Activated T-helper 17 cell treated with anti-CD3 and anti-CD28 coated beads, Interleukin-2, amount 50 U/mL, for 72 hours (primary cell): ENCODE measurements at regions not wholly inside any gene's neighbourhood (a gene's known extent, or its start where the extent isn't known, plus 50 kb on each side); places are given as distances from the start of the nearest gene placed in this dataset.

Experiments used
- ATAC-seq: fragments of 150-1000 bp; cut with Tn5 transposase; replicated peaks from 2 replicates; pipeline ENCODE4 v1.10.0; 2021; ENCODE audit warnings: mild to moderate bottlenecking, moderate library complexity
- H3K27ac Mint-ChIP-seq: one replicate; pipeline ENCODE4 v1.8.0; 2022; ENCODE audit warnings: mixed read lengths
- H3K27me3 Mint-ChIP-seq: one replicate; pipeline ENCODE4 v1.8.0; 2022; ENCODE audit warnings: mixed read lengths
- H3K36me3 Mint-ChIP-seq: one replicate; pipeline ENCODE4 v1.8.0; 2022; ENCODE audit warnings: low read depth, mild to moderate bottlenecking, mixed read lengths
- H3K4me1 Mint-ChIP-seq: one replicate; pipeline ENCODE4 v1.8.0; 2022; ENCODE audit warnings: mixed read lengths
- H3K4me3 Mint-ChIP-seq: one replicate; pipeline ENCODE4 v1.8.0; 2022; ENCODE audit warnings: mild to moderate bottlenecking, mixed read lengths
- H3K9me3 Mint-ChIP-seq: one replicate; pipeline ENCODE4 v1.8.0; 2022; ENCODE audit warnings: mixed read lengths

DNA sequence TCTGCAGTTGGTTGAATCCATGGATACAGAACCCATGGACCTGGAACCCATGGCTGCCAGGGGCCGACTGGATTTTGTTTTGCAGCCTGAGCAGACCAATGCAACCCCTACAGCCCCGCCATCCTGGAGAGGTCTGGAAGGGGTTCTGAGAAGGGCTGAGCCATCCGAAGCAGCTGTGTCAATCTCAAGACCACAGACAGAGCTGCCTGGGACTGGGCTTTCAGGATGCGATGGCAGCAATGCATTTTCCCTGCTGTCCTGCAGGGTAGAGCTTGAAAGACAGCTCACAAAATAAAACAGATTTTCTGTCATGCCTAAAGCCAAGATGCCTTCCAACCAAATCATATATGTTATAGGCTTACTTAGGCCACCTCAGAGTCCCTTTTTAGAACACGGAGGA, 125.8 kb upstream of the NXT1 start:
- peaks cover 21% of the 10 kb centered on the region for H3K9me3 Mint-ChIP-seq
- peaks cover 22% of the 10 kb centered on the region for H3K27me3 Mint-ChIP-seq
- ATAC-seq, result no peak
- no peak overlapping the region for H3K4me3 Mint-ChIP-seq
- no peak overlapping the region for H3K27ac Mint-ChIP-seq
- H3K4me1 Mint-ChIP-seq, result no peaks in the 10 kb centered on the region
- no peaks in the 10 kb centered on the region for H3K36me3 Mint-ChIP-seq

DNA sequence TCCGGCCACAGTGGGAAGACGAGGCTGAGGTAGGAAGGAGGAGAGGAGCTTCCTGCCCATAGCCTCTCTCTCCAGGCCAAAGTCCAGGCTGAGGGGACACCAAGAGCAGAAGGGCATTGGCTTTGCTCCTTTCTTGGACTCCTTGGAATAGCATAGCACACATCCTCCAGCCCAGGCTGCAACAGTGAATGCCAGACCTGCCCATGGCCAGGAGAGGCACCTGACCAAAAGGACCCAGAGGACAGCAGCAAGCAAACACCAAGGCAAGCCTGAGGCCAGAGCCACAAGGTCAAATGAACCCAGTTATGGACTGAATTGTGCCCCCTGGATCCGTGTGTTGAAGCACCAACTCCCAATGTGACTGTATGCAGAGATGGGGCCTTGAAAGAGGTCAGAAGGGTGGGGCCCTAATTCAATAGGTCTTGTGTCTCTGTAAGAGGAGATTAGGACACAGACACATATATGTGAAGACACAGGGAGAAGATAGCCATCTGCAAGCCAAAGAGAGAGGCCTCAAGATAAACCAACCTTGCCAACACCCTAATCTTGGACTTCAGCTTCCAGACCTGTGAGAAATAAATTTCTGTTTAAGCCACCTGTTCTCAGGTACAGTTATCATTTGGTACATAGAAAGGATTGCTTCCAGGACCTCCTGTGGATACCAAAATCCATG, 126.5 kb upstream of the NXT1 start:
- H3K36me3 Mint-ChIP-seq, result no peaks in the 10 kb centered on the region
- no peaks in the 10 kb centered on the region for H3K4me1 Mint-ChIP-seq
- no peak overlapping the region for H3K4me3 Mint-ChIP-seq
- no peak overlapping the region for H3K27ac Mint-ChIP-seq
- no peak for ATAC-seq
- peaks cover 25% of the 10 kb centered on the region for H3K9me3 Mint-ChIP-seq
- H3K27me3 Mint-ChIP-seq, result peaks cover 30% of the 10 kb centered on the region

DNA sequence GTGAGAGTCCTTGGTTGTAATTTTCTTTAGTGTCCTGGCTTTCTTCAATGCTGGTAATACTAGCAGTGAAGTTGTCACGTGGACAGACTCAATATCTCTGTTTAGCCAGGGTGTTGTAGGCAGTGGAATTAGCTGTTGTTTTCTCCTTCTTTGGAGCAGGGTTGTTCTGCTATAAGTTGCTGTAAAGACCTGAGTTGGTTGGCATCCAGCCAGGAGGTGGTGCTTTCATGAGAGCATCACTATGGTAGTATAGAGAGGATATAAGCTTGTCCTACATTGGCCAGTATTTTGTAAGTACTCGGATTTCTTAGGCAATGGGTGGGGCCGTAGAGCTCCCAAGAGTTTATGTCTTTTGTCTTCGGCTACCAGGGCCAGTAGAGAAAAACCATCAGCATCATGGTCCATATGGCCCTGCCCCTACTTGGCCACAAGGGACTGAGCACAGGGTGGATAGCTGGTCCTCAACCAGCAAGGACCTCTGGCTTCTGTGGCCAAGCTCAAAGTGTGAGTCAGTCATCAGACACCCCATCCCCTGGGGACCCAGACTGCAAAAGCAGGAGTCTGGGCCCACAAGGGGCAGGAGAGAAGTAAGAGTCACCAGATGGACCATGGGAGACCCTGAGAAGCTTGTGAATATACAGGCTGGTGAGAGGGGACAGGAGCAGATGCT, 127.9 kb upstream of the NXT1 start:
- Mint-ChIP-seq H3K4me3 (no peak overlapping the region), H3K36me3 (no peaks in the 10 kb centered on the region), H3K27me3 (peaks cover 29% of the 10 kb centered on the region), H3K4me1 (no peaks in the 10 kb centered on the region), H3K27ac (no peak overlapping the region), H3K9me3 (peaks cover 25% of the 10 kb centered on the region)
- no peak for ATAC-seq

DNA sequence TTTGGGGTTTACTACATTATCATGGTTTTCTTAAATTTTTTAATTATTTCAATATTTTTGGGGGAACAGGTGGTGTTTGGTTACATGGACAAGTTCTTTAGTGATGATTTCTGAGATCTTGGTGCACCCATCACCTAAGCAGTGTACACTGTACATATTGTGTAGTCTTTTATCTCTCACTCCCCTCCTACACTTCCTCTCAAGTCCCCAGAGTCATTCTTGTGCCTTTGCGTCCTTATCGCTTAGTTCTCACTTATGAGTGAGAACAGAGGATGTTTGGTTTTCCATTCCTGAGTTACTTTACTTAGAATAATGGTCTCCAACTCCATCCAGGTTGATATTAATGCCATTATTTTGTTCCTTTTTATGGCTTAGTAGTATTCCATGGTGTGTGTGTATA, 130.9 kb upstream of the CD93 start:
- H3K36me3 Mint-ChIP-seq, result no peaks in the 10 kb centered on the region
- H3K4me3 Mint-ChIP-seq, result no peak overlapping the region
- ATAC-seq, result no peak
- H3K9me3 Mint-ChIP-seq, result peaks cover 21% of the 10 kb centered on the region
- H3K27me3 Mint-ChIP-seq, result peaks cover 25% of the 10 kb centered on the region
- H3K4me1 Mint-ChIP-seq, result no peaks in the 10 kb centered on the region
- no peak overlapping the region for H3K27ac Mint-ChIP-seq

DNA sequence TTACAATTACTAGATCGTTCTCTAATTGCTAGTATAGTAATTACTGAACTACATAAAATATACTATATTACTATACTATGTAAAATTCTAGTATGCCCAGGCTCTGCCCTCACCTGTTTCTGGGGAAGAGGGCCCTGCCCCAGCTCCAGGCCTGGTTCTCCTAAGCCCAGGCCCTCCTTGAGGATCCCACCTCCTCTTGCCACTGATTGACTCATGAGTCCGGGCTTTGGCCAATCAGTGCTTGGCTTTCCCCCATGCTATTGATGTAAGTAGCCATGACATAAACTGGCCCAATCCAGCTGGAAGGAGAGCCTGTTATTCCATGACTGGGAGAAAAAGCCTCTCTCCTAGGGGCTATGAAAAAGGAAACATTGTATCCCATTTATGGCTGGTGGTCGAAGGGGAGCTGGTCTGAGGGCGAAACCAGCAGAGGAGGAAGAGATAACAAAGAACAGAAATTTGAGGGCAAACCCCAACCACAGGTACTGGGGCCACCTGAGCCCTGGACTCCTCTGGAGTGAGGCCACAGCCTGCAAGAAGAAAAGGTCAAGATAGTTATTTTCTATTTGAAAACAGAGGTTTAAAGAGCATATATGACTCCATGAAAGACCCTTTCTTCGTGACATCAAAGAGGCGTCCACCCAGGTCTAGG, 129.3 kb upstream of the CD93 start:
- Mint-ChIP-seq H3K36me3 (no peaks in the 10 kb centered on the region), H3K27ac (no peak overlapping the region), H3K9me3 (peaks cover 8% of the 10 kb centered on the region), H3K4me1 (no peaks in the 10 kb centered on the region), H3K27me3 (peaks cover 16% of the 10 kb centered on the region), H3K4me3 (no peak overlapping the region)
- ATAC-seq, result no peak

DNA sequence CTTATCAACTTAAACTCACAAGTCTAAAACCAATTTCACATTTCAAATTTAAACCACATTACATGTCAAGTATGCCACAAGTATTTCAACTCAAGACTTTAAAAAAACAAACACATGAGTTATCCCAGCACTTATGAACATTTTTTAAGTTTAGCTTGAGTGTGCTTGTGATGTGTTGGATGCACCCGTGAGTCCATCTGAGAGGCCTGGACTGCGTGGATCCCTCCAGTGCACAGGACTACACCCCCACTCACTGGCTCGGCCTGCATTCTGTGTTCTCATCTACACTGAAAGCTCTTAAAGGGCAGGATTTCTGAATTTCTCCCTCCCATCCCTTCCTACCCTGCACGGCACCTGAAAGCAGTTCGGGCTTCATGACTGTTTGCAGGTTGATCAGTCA, 128.8 kb upstream of the CD93 start:
- no peaks in the 10 kb centered on the region for H3K4me1 Mint-ChIP-seq
- no peak overlapping the region for H3K27ac Mint-ChIP-seq
- ATAC-seq, result no peak
- H3K27me3 Mint-ChIP-seq, result peaks cover 16% of the 10 kb centered on the region
- peaks cover 4% of the 10 kb centered on the region for H3K9me3 Mint-ChIP-seq
- no peak overlapping the region for H3K4me3 Mint-ChIP-seq
- no peaks in the 10 kb centered on the region for H3K36me3 Mint-ChIP-seq

DNA sequence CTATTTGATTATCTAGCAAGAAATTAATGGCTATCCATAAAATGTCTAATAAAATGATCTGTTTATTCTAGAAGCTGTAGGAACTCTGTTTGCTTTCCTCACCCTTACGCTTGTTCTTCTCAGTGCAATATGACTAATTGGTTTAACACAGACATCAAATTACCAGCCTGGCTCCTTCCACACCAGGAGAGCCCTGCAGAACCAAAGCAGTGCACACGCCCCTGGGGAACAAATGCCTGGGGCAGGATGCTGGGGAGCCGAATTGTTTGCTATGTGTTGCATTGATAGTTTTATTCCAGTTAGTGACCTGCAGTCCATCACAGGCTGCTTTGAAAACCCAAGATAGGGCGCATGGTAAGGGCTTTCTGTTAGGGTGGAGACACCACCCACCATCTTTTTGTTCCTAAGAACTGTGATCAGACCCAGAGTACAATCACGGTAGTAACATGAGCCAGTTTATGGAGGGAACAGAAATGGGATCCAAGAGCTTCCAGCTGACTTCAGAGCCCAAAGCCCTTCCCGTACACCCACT, 126.4 kb upstream of the CD93 start:
- Mint-ChIP-seq H3K27ac (no peak overlapping the region), H3K9me3 (no peaks in the 10 kb centered on the region), H3K36me3 (no peaks in the 10 kb centered on the region), H3K4me3 (no peak overlapping the region), H3K4me1 (no peaks in the 10 kb centered on the region), H3K27me3 (peaks cover 4% of the 10 kb centered on the region)
- no peak for ATAC-seq

DNA sequence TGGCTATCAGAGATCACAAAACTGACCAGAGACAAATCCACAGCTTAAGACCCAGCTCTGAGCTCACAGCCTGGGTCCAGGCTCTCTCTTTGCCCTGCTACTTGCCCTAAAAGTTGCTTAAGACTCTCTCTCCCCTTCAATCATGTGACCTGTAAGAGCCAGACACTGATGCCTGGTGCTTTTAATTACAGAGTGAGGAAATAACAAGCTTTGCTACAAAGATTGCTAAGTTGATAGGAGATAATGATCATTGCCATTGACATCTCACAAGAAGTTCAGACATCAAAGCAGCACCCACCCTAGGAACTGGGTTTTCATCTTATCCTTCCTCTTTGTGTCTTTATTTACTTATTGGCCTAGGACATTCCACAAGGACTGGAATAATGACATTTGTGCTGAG, 125.9 kb upstream of the CD93 start:
- H3K36me3 Mint-ChIP-seq, result no peaks in the 10 kb centered on the region
- H3K4me3 Mint-ChIP-seq, result no peak overlapping the region
- peaks cover 4% of the 10 kb centered on the region for H3K27me3 Mint-ChIP-seq
- no peak overlapping the region for H3K27ac Mint-ChIP-seq
- no peaks in the 10 kb centered on the region for H3K4me1 Mint-ChIP-seq
- no peak for ATAC-seq
- no peaks in the 10 kb centered on the region for H3K9me3 Mint-ChIP-seq

DNA sequence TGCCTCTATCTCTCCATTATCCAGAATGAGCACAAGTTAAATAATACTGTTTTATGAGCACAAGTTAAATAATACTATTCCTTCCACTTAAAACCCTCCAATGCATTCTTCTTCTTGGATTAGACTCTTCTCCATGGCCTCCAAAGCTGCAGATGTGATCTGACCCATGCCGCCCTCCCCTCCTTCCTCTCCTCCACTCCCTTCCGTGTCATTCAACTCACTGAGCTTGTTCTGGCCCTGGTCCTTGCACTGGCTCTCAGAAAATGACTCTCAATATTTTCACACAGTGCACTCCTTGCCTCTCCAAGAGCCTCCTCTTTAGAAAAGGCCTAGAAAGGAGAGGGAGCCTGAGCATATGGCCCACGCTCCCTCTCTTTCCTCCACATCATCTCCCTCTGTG, 125.0 kb upstream of the CD93 start:
- H3K4me3 Mint-ChIP-seq, result no peak overlapping the region
- peaks cover 4% of the 10 kb centered on the region for H3K27me3 Mint-ChIP-seq
- H3K27ac Mint-ChIP-seq, result no peak overlapping the region
- ATAC-seq, result no peak
- H3K36me3 Mint-ChIP-seq, result no peaks in the 10 kb centered on the region
- H3K9me3 Mint-ChIP-seq, result no peaks in the 10 kb centered on the region
- H3K4me1 Mint-ChIP-seq, result no peaks in the 10 kb centered on the region

DNA sequence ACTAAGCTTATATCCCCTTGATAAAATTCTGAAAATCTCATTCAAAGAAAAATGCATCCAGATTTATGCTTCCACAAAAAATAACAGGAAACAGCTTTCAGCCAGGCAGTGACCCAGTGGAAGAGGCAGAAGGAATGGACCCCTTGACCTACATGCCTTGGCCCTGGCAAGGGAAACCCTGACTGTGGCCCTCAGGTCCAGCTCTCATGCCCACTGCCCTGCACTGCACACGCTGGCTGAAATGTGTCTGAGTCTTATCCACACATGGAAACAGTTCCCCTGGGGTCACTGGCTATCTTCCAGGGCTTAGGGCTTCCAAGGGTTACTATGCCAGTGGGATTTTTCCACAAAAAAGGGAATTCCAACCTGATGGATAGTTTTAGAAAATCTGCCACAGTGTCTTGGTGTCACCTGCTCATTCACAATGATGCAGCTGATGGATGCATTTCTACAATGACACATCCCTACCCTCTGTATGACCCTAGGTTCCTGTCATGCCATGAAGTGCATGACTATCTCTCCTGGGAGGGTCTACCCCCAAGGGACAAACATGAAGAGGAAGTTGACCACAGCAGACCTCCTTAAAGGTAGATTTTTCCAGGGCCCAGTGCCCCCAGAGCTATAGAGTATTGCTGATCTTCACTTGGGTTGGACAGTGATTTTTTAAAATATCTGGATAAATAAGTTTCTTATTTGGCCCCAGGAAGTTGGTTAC, 121.9 kb upstream of the CD93 start:
- Mint-ChIP-seq H3K4me3 (no peak overlapping the region), H3K27me3 (peaks cover 9% of the 10 kb centered on the region), H3K27ac (no peak overlapping the region)

DNA sequence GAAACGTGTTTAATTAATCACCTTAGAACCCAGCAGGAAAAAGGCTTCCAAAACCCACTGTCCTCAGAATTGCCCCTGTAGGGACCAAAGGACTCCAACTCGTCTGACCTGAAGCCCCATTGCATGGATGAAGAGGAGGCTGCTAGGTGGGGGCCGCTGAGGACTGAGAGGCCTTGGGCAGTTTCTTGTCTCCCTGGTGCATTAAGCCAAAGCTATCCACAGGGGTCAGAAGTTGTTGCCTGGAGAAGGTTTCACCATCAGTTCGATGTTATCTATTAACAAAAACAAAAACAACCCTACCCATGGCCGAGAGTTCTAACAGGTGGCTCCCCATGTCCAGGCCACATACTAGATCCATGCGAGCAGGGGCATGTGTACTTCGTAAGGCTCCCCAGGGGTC, 120.9 kb upstream of the CD93 start:
- Mint-ChIP-seq H3K36me3 (no peaks in the 10 kb centered on the region), H3K9me3 (no peaks in the 10 kb centered on the region), H3K4me1 (no peaks in the 10 kb centered on the region), H3K27me3 (peaks cover 12% of the 10 kb centered on the region), H3K27ac (no peak overlapping the region), H3K4me3 (no peak overlapping the region)
- ATAC-seq, result no peak

More for the DNA sequence above, 121.9 kb upstream of the CD93 start:
- no peaks in the 10 kb centered on the region for H3K9me3 Mint-ChIP-seq
- no peak for ATAC-seq
- H3K36me3 Mint-ChIP-seq, result no peaks in the 10 kb centered on the region
- H3K4me1 Mint-ChIP-seq, result no peaks in the 10 kb centered on the region

DNA sequence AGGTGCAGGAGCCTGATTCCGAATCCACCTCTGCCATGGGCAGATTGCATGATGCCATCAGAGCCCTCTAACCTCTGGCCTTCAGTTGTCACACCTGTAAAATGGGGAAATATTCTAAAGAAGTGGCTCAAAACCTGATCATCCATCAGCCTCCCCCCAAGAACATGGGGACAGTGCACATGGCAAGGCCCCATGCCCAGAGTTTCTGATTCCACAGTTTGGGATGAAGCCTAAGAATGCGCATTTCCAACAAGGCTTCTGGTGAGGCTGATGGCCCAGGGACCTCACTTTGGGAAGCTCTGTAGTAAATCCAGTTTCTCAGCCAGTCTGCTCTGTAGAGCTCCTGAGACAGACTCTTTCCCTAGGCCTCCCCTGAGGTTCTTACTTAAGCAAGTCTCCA, 119.9 kb upstream of the CD93 start:
- H3K27me3 Mint-ChIP-seq, result peaks cover 16% of the 10 kb centered on the region
- H3K4me3 Mint-ChIP-seq, result no peak overlapping the region
- no peak overlapping the region for H3K27ac Mint-ChIP-seq
- H3K9me3 Mint-ChIP-seq, result no peaks in the 10 kb centered on the region
- H3K4me1 Mint-ChIP-seq, result no peaks in the 10 kb centered on the region
- no peaks in the 10 kb centered on the region for H3K36me3 Mint-ChIP-seq
- no peak for ATAC-seq

DNA sequence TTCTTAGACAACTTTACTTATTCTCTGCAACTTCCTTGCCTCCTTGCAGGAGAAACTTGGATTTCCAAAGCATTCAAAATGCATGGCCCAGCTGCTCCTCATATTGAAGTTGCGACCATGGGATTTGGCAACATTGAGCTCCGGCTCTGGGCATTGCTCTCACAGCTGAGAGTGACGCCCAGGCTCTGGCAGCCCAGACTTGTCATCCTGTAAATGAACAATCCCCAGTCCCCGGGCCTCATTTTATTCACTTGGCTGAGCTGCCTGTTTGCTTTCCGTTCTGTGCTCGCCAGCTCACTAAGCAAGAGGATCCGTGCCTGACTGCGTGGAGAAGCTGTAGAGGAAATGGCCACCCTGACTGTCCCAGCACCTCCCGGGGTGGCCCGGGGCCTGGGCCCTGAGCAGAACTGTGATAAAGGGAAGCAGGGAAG, 119.5 kb upstream of the CD93 start:
- peaks cover 16% of the 10 kb centered on the region for H3K27me3 Mint-ChIP-seq
- no peak overlapping the region for H3K27ac Mint-ChIP-seq
- no peaks in the 10 kb centered on the region for H3K36me3 Mint-ChIP-seq
- no peaks in the 10 kb centered on the region for H3K9me3 Mint-ChIP-seq
- H3K4me3 Mint-ChIP-seq, result no peak overlapping the region
- ATAC-seq, result no peak
- no peaks in the 10 kb centered on the region for H3K4me1 Mint-ChIP-seq

DNA sequence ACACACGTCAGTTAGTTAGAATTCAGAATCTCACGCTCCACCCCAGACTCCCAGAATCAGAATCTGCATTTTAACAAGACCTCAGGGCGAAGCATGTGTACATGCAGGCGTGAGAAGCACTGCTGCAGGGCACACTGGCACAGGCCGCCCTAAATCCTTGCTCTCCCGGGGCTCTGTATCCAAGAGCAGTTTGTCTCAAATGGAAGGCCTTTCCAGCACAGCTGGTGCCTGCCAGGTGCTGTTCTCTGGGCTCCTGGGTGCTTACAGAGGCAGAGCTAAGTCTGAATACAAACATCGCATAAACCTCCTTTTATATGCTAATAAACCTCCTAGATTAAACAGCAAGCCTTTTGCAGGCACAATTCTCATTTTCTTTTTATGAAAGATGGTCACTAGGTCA, 119.1 kb upstream of the CD93 start:
- H3K27me3 Mint-ChIP-seq, result peaks cover 15% of the 10 kb centered on the region
- H3K4me3 Mint-ChIP-seq, result no peak overlapping the region
- no peak for ATAC-seq
- no peaks in the 10 kb centered on the region for H3K36me3 Mint-ChIP-seq
- H3K4me1 Mint-ChIP-seq, result no peaks in the 10 kb centered on the region
- H3K27ac Mint-ChIP-seq, result no peak overlapping the region
- no peaks in the 10 kb centered on the region for H3K9me3 Mint-ChIP-seq
